H9 (cell line): ENCODE measurements at regions not wholly inside any gene's neighbourhood (a gene's known extent, or its start where the extent isn't known, plus 50 kb on each side); places are given as distances from the start of the nearest gene placed in this dataset.

Experiments
- DNase-seq: peaks from one replicate; pipeline ENCODE4 v3.0.0-alpha.2; 2017
- H2AFZ ChIP-seq: one replicate; pipeline ENCODE4 v1.6.1; 2013; ENCODE audit warnings: mild to moderate bottlenecking, low read length, control low read depth, moderate library complexity
- H2AK5ac ChIP-seq: 2 replicates; pipeline ENCODE4 v1.6.1; 2013; ENCODE audit warnings: low read length, control low read depth, mixed read lengths; ENCODE audit not compliant: insufficient read length
- H2BK120ac ChIP-seq: one replicate; pipeline ENCODE4 v1.6.1; 2013; ENCODE audit warnings: low read depth, mild to moderate bottlenecking, low read length, control low read depth, inconsistent platforms; ENCODE audit not compliant: poor library complexity, severe bottlenecking
- H2BK12ac ChIP-seq: 2 replicates; pipeline ENCODE4 v1.6.1; 2013; ENCODE audit warnings: low read length, control low read depth, mixed read lengths, low read depth; ENCODE audit not compliant: insufficient read length
- H2BK15ac ChIP-seq: 2 replicates; pipeline ENCODE4 v1.6.1; 2013; ENCODE audit warnings: low read depth, low read length, control low read depth
- H2BK20ac ChIP-seq: one replicate; pipeline ENCODE4 v1.6.1; 2013; ENCODE audit warnings: low read depth, mild to moderate bottlenecking, low read length, control low read depth, inconsistent platforms; ENCODE audit not compliant: poor library complexity, severe bottlenecking
- H2BK5ac ChIP-seq: 2 replicates; pipeline ENCODE4 v1.6.1; 2013; ENCODE audit warnings: low read length, control low read depth, mixed read lengths; ENCODE audit not compliant: insufficient read length
- H3K14ac ChIP-seq: 2 replicates; pipeline ENCODE4 v1.6.1; 2013; ENCODE audit warnings: low read length, control low read depth; ENCODE audit not compliant: insufficient read depth
- H3K18ac ChIP-seq: 2 replicates; pipeline ENCODE4 v1.6.1; 2013; ENCODE audit warnings: low read depth, mild to moderate bottlenecking, mixed read lengths, low read length, control low read depth; ENCODE audit not compliant: insufficient read length
- H3K23ac ChIP-seq: 2 replicates; pipeline ENCODE4 v1.6.1; 2013; ENCODE audit warnings: low read length, control low read depth, mixed read lengths, low read depth; ENCODE audit not compliant: insufficient read length
- H3K23me2 ChIP-seq: 2 replicates; pipeline ENCODE4 v1.6.1; 2013; ENCODE audit warnings: low read depth, mild to moderate bottlenecking, mixed read lengths, low read length, control low read depth; ENCODE audit not compliant: insufficient read length, poor library complexity, severe bottlenecking
- H3K27ac ChIP-seq: 2 replicates; pipeline ENCODE4 v1.5.1; 2013; ENCODE audit warnings: low read length, control low read depth, mixed read lengths, low read depth; ENCODE audit not compliant: insufficient read length
- H3K27me3 ChIP-seq: 2 replicates; pipeline ENCODE4 v1.6.1; 2013; ENCODE audit warnings: low read length, control low read depth, inconsistent platforms; ENCODE audit not compliant: insufficient read depth
- H3K4ac ChIP-seq: 2 replicates; pipeline ENCODE4 v1.6.1; 2013; ENCODE audit warnings: low read depth, mild to moderate bottlenecking, control low read depth, inconsistent platforms, low read length, moderate library complexity
- H3K4me1 ChIP-seq: 2 replicates; pipeline ENCODE4 v1.6.1; 2013; ENCODE audit warnings: low read length, control low read depth, inconsistent platforms; ENCODE audit not compliant: insufficient read depth
- H3K4me2 ChIP-seq: 2 replicates; pipeline ENCODE4 v1.6.1; 2013; ENCODE audit warnings: low read length, control low read depth, mixed read lengths; ENCODE audit not compliant: insufficient read length, insufficient read depth
- H3K56ac ChIP-seq: 2 replicates; pipeline ENCODE4 v1.6.1; 2013; ENCODE audit warnings: low read depth, mild to moderate bottlenecking, mixed read lengths, low read length, control low read depth; ENCODE audit not compliant: insufficient read length
- H3K79me1 ChIP-seq: 2 replicates; pipeline ENCODE4 v1.6.1; 2013; ENCODE audit warnings: low read depth, mild to moderate bottlenecking, moderate library complexity, low read length, control low read depth, inconsistent platforms; ENCODE audit not compliant: insufficient read depth, poor library complexity, severe bottlenecking
- H3K79me2 ChIP-seq: 2 replicates; pipeline ENCODE4 v1.6.1; 2013; ENCODE audit warnings: low read length, control low read depth, inconsistent platforms; ENCODE audit not compliant: insufficient read depth
- H3K9ac ChIP-seq: 2 replicates; pipeline ENCODE4 v1.6.1; 2013; ENCODE audit warnings: low read length, control low read depth, mixed read lengths; ENCODE audit not compliant: insufficient read length; ENCODE audit errors: extremely low read depth
- H3K9me3 ChIP-seq: one replicate; pipeline ENCODE4 v1.6.1; 2013; ENCODE audit warnings: low read depth, low read length, inconsistent platforms; ENCODE audit not compliant: control insufficient read depth
- H3T11ph ChIP-seq: one replicate; pipeline ENCODE4 v1.6.1; 2013; ENCODE audit warnings: mild to moderate bottlenecking, low read length, control low read depth, inconsistent platforms
- H4K20me1 ChIP-seq: one replicate; pipeline ENCODE4 v1.6.1; 2013; ENCODE audit not compliant: control insufficient read depth, insufficient read length, insufficient read depth
- H4K5ac ChIP-seq: 2 replicates; pipeline ENCODE4 v1.6.1; 2013; ENCODE audit warnings: low read depth, mild to moderate bottlenecking, mixed read lengths, low read length, control low read depth; ENCODE audit not compliant: insufficient read length
- H4K8ac ChIP-seq: replicated peaks from 2 replicates; pipeline ENCODE4 v1.6.1; 2013; ENCODE audit warnings: low read length, control low read depth, mixed read lengths, low read depth; ENCODE audit not compliant: insufficient read length
- H4K91ac ChIP-seq: 2 replicates; pipeline ENCODE4 v1.6.1; 2013; ENCODE audit warnings: low read depth, mild to moderate bottlenecking, moderate library complexity, mixed read lengths, low read length, control low read depth; ENCODE audit not compliant: insufficient read length
- H3K27ac Mint-ChIP-seq, 3 experiments: 2 replicates in 2 of 3; 3 replicates in 1 of 3; pipeline ENCODE4 v1.8.0; 2020 to 2021; ENCODE audit warnings: mixed read lengths in 3 of 3, mild to moderate bottlenecking in 1 of 3, moderate library complexity in 1 of 3
- H3K27me3 Mint-ChIP-seq: 2 replicates; pipeline ENCODE4 v1.8.0; 2021; ENCODE audit warnings: low read depth, mild to moderate bottlenecking, moderate library complexity, mixed read lengths
- H3K36me3 Mint-ChIP-seq, 3 experiments: 2 replicates in 2 of 3; 3 replicates in 1 of 3; pipeline ENCODE4 v1.8.0; 2020 to 2021; ENCODE audit warnings: low read depth in 3 of 3, mixed read lengths in 3 of 3; ENCODE audit not compliant: insufficient read depth in 1 of 3
- H3K4me1 Mint-ChIP-seq, 2 experiments: 2 replicates each; pipeline ENCODE4 v1.8.0; 2020; ENCODE audit warnings: mixed read lengths in 2 of 2
- H3K4me3 Mint-ChIP-seq, 2 experiments: 2 replicates in 1 of 2; 3 replicates in 1 of 2; pipeline ENCODE4 v1.8.0; 2020 to 2021; ENCODE audit warnings: mild to moderate bottlenecking in 2 of 2, mixed read lengths in 2 of 2, moderate library complexity in 1 of 2
- H3K9me3 Mint-ChIP-seq, 2 experiments: 2 replicates in 1 of 2; 3 replicates in 1 of 2; pipeline ENCODE4 v1.8.0; 2020; ENCODE audit warnings: mild to moderate bottlenecking in 2 of 2, mixed read lengths in 2 of 2, moderate library complexity in 1 of 2
- CTCF ChIP-seq: fragments of 200-600 bp; sonication (generic); conservative IDR thresholded peaks from 3 replicates; pipeline ENCODE4 v1.8.0; 2021; ENCODE audit warnings: antibody characterized with exemption, mild to moderate bottlenecking

GRCh38 chr5:25619273-25619672 lies 974.5 kb upstream of the CDH10 start:
- no peak overlapping the region for H3K27ac Mint-ChIP-seq

More at GRCh38 chr5:25619273-25619672, 974.5 kb upstream of the CDH10 start:
- Histone ChIP-seq H3K14ac (no peak overlapping the region), H4K91ac (no peak overlapping the region), H3K23ac (no peak overlapping the region), H4K8ac (no peak overlapping the region), H3K4me1 (no peaks in the 10 kb centered on the region), H3K23me2 (no peaks in the 10 kb centered on the region), H3K27me3 (no peaks in the 10 kb centered on the region), H3K4ac (no peak overlapping the region), H3K79me1 (no peaks in the 10 kb centered on the region), H4K20me1 (no peaks in the 10 kb centered on the region), H2BK5ac (no peak overlapping the region), H2BK120ac (no peak overlapping the region), H2BK20ac (no peak overlapping the region), H3K9me3 (no peaks in the 10 kb centered on the region), H3K18ac (no peak overlapping the region), H2BK15ac (no peak overlapping the region), H3K4me2 (no peak overlapping the region), H3K79me2 (no peaks in the 10 kb centered on the region), H2AFZ (no peak overlapping the region), H2AK5ac (no peak overlapping the region), H3K9ac (no peak overlapping the region), H4K5ac (no peak overlapping the region), H3T11ph (no peak overlapping the region), H2BK12ac (no peak overlapping the region), H3K56ac (no peak overlapping the region), H3K27ac (no peak overlapping the region)
- DNase-seq = no peak
- no peaks in the 10 kb centered on the region for H3K4me1 Mint-ChIP-seq
- peaks cover 6 to 12% of the 10 kb centered on the region in 2 experiments for H3K9me3 Mint-ChIP-seq
- H3K36me3 Mint-ChIP-seq = peaks cover 2 to 7% (median 4%) of the 10 kb centered on the region in 3 experiments
- no peaks in the 10 kb centered on the region for H3K27me3 Mint-ChIP-seq
- no peak overlapping the region for H3K4me3 Mint-ChIP-seq
- no peak for TF ChIP-seq CTCF
